ENCODE measurements at regions not wholly inside any gene's neighbourhood (a gene's known extent, or its start where the extent isn't known, plus 50 kb on each side); places are given as distances from the start of the nearest gene placed in this dataset.
"Not testable (repeated sequence)": the region's sequence is repeated elsewhere in the genome, so short reads cannot be mapped to it uniquely, and the experiment has no call there.

DNA sequence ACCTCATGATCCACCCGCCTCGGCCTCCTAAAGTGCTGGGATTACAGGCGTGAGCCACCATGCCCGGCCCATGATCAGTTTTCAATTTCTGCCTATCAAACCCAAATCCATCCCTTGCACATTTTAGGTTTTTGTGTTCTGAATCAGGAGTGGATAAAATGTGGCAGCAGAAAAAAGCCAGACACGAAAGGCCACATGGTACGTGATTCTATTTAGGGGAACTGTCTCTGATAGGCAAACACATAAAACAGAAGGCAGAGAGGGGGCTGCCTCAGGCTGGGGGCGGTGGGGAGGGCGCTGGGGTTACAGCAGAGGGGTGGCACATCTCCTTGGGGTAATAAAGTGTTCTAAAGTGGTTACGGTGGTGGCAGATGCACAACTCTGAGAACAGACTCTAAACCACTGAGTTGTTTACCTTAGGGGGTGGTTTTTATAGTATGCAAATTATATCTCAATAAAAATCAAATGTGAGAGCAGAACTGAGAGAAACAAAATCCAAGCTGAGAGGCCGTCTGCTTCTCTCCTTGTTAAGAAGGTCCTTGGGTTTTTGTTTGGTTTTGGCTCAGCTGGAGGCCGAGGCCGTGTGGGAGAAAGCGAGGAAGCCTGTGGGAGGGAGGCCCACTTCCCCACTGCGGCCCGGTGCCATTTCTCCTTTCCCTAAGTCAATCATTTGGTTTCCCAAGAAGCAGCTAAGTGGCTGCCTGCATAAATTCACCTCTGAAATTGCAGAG, 78.0 kb downstream of the SOWAHC start:
- DNase-seq, result peak; percentile 89

GRCh38 chr2:109692831-109693230, 78.7 kb downstream of the SOWAHC start:
- not testable (repeated sequence) for DNase-seq

DNA sequence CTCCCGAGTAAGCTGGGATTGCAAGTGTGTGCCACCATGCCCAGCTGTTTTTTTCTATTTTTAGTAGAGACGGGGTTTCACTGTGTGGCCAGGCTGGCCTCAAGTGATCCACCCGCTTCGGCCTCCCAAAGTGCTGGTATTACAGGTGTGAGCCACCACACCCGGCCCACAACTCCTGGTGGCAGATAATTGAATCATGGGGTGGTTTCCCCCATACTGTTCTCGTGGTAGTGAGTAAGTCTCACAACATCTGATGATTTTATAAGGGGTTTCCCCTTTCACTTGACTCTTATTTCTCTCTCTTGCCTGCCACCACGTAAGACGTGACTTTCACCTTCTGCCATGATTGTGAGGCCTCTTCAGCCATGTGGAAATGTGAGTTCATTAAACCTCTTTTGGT, 79.1 kb downstream of the SOWAHC start:
- DNase-seq, result not testable (repeated sequence)

DNA sequence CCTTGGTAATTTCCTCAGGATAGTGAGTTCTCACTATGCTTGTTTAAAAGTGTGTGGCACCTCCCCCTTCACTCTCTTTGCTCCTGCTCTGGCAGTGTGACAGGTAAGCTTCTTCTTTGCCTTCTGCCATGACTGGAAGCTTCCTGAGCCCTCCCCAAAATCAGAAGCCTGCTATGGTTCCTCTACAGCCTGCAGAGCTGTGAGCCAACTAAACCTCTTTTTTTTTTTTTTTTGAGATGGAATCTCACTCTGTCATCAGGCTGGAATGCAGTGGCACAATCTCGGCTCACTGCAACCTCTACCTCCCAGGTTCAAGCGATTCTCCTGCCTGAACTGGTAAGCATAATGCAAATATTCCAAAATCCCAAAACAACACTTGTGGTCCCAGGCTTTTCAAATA, 80.0 kb downstream of the SOWAHC start:
- DNase-seq, result no peak

GRCh38 chr2:109695290-109695689, 81.1 kb downstream of the SOWAHC start:
- no peak for DNase-seq

DNA sequence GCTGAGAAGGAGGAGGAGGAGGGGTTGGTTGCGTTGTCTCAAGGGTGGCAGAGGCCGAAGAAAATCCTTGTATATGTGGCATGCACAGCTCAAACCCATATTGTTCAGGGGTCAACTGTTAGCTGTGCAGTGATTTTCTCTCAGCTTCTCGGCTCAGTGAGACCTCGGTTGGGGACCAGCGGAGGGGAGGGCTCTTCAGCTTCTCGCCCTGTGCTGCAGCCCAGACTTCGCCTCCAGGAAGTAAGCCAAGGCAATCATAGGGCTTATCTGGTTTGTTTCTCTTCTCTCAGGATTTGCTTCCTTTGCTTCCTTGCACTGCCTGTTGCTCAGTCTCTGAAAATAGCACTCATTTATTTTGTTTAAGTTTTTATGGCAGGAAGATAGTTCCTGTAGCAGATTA, 85.5 kb downstream of the SOWAHC start:
- no peak for DNase-seq

- DNase-seq, result no peak
Observed at GRCh38 chr2:109700680-109701274, 86.6 kb downstream of the SOWAHC start.

DNA sequence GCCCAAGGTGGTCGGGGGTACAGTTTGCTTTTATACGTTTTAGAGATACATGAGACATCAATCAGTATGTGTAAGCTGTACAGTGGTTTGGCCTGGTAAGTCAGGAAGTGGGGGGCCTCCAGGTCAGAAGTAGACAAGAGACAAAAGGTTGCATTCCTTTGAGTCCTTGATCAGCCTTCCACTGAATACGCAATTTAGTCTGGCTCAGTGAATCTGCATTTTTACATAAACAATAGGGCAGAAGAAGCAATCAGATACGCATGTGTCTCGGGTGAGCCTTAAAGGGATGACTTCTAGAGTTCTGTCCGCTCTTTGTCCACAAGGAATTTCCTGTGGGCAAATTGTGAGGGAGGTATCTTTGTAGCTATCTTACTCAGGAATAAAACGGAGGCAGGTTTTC, 87.2 kb downstream of the SOWAHC start:
- no peak for DNase-seq

GRCh38 chr2:109702250-109702985, 88.3 kb downstream of the SOWAHC start:
- DNase-seq, result no peak

- DNase-seq, result no peak
Observed at GRCh38 chr2:109703077-109703476, 88.9 kb downstream of the SOWAHC start.

GRCh38 chr2:109703798-109704197, 89.6 kb downstream of the SOWAHC start:
- DNase-seq, result no peak

DNA sequence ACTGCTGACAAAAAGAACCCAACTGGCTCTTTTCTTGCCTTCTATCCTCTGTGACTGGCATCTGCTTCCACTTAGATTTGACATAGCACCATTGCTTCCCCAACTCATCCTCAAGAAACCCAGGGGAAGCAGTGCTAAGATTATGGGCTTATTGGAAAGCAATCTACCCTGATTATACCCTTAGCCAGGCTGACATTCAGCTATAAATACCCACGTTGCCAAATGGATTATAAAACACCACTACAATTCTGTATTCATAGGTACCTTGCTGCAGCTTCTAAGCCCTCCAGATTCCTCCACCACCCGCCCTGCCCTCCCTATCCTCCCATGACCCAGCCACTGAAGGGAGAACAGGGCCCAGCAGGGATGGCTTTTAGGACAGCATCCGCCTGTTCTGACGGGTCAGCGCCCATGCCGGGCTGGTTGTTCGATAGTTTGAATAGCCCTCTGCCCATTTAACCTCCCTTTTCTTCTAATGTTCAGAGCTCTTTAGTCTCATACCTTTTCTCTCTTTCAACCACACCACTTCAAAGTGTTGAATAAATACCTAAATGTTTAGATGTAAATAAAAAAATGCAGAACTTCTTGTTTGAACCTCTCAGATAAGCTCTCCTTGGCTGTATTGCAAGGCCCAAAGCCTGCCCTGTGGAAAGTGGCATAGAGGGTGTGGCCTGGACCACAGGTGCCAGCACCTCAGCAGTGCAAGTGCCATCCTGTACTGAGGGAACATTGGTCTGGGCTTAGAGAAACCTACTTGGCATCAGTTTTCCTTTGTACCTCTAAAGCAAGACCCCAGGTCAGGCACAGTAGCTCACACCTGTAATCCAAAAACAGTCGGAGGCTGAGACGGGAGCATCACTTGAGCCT, 86.6 kb upstream of the RGPD5 start:
- DNase-seq, result no peak

GRCh38 chr2:109710505-109711229, 83.4 kb upstream of the RGPD5 start:
- DNase-seq, result no peak

GRCh38 chr2:109711230-109712122, 82.6 kb upstream of the RGPD5 start:
- DNase-seq, result no peak

- no peak for DNase-seq
Observed at GRCh38 chr2:109712123-109712449, 82.0 kb upstream of the RGPD5 start.

- no peak for DNase-seq
Observed at GRCh38 chr2:109712746-109713145, 81.4 kb upstream of the RGPD5 start.

DNA sequence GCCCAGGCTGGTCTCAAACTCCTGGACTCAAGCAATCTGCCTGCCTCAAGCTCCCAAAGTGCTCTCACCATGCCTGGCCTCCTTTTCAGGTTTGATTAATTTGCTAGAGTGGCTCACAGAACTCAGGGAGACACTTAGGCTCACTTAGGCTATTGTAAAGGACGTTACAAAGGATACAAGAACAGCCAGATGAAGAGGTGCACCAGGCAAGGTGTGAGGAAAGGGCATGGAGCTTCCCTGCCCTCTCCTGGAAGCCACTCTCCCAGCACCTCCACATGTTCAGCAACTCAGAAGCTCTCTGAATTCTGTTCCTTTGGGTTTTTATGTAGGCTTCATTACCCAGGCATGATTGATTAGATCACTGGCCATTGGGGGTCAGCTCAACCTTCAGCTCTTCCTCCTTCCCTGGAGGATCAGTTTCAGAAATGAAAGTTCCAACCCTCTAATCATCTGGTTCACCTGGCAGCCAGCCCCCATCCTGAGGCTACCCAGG, 78.7 kb upstream of the RGPD5 start:
- DNase-seq, result no peak

- DNase-seq, result not testable (repeated sequence)
Observed at GRCh38 chr2:109716596-109716995, 77.5 kb upstream of the RGPD5 start.

- no peak for DNase-seq
Observed at GRCh38 chr2:109718139-109718538, 76.0 kb upstream of the RGPD5 start.

DNA sequence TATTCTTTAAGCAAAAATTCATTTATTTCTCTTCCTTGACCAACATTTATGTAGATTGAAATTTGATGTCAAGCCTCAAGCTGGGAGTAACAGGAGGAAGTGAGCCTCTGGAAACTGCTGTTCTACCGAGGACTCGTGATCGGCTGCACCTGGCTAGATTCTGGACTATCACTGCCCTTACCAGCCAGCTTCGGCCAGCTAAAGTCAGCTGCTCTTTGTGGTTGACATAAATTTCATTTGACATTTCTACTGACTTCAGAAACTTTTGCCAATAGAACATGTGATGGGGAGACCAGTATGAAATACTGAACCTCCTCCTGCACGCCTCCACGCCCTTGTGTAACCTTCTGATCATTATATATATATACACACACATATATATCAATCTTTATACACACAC, 74.2 kb upstream of the RGPD5 start:
- DNase-seq, result no peak

DNA sequence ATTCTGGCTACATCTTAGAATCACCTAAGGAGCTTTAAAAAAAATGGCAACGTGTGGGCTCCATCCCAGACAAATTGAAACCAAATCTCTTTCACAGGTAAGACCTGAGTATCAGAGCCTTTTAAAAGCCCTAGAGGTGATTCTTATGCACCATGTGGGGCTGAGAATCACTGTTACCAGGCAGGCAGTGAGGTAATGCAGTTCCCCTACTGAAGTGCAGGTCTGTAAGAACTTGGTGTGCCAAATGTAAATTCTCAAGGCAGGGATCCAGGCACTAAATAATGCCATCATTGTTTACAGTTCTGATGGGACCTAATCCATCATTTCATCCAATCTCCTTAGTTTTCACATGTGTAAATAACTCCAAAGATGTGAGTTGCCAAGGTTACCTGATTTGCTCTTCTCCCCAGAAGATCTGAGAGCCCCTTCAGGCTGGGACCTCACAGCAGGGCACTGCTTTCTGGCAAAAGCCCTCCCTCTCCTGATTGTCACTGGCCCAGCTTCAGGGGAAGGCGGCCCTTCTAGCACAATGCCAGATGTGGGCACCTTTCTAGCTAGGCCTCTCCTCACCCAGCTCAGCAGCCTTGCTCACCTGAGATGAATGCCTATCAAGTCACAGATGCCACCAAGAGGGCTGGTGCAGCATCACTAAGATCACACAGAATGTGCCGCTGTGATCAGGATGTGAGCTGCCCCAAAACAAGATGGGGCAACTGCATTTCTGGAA, 73.6 kb upstream of the RGPD5 start:
- DNase-seq, result no peak
